ENCODE measurements at regions not wholly inside any gene's neighbourhood (a gene's known extent, or its start where the extent isn't known, plus 50 kb on each side); places are given as distances from the start of the nearest gene placed in this dataset.

DNA sequence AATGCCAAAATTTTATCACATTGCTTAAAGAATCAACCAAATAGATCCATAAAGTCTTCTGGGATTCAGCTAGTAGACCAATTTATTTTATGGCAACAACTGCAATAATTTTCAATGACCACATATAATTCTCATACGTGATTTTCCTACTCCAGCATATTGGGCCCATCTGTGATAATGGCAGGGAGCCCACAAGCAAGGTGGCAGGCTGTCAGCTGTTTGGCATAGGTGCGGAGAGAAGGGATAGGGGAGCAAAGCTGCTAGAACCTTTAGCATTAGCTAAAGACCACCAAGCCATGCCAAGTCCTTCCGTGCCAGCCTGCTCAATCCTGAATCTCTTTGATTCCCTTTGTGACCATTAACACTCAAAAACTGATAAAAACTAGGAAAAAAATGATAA is 721.2 kb downstream of the XPNPEP1 start:
- Histone ChIP-seq H3K27ac (ENCODE audit: low read depth in 1 of 2, low read length in 2 of 2) (no peak overlapping the region), H3K4me3 (ENCODE audit: low read depth in 1 of 3, low read length in 3 of 3) (no peak overlapping the region), H3K9ac (ENCODE audit: low read depth in 1 of 2, low read length in 2 of 2) (no peak overlapping the region), H3K9me3 (ENCODE audit: control insufficient read depth in 4 of 4, low read length in 3 of 4) (no peaks in the 10 kb centered on the region), H3K4me1 (ENCODE audit: control insufficient read depth in 4 of 4, insufficient read depth in 4 of 4, low read length in 3 of 4) (no peaks in the 10 kb centered on the region), H3K36me3 (ENCODE audit: control insufficient read depth in 4 of 4, insufficient read depth in 3 of 4, low read depth in 1 of 4, low read length in 3 of 4) (no peaks in the 10 kb centered on the region), H3K27me3 (ENCODE audit: control insufficient read depth in 4 of 4, insufficient read depth in 4 of 4, low read length in 3 of 4) (no peaks in the 10 kb centered on the region)
- TF ChIP-seq HNF4A (conservative IDR thresholded peaks at IDR 0.05) (no peak), FOXA2 (IDR thresholded peaks at IDR 0.05) (no peak), CTCF (IDR thresholded peaks at IDR 0.05; ENCODE audit: low read depth, low read length, missing input control) (no peak), GABPA (IDR thresholded peaks at IDR 0.05 in 1 of 2, conservative IDR thresholded peaks at IDR 0.05 in 1 of 2) (no peak), JUND (IDR thresholded peaks at IDR 0.05) (no peak), TAF1 (conservative IDR thresholded peaks at IDR 0.05) (no peak), EGR1 (IDR thresholded peaks at IDR 0.05; ENCODE audit: low read depth in 2 of 2) (no peak), REST (IDR thresholded peaks at IDR 0.05) (no peak), YY1 (IDR thresholded peaks at IDR 0.05) (no peak), NR2F2 (IDR thresholded peaks at IDR 0.05) (no peak)
- TF ChIP-seq, protein P1, sequence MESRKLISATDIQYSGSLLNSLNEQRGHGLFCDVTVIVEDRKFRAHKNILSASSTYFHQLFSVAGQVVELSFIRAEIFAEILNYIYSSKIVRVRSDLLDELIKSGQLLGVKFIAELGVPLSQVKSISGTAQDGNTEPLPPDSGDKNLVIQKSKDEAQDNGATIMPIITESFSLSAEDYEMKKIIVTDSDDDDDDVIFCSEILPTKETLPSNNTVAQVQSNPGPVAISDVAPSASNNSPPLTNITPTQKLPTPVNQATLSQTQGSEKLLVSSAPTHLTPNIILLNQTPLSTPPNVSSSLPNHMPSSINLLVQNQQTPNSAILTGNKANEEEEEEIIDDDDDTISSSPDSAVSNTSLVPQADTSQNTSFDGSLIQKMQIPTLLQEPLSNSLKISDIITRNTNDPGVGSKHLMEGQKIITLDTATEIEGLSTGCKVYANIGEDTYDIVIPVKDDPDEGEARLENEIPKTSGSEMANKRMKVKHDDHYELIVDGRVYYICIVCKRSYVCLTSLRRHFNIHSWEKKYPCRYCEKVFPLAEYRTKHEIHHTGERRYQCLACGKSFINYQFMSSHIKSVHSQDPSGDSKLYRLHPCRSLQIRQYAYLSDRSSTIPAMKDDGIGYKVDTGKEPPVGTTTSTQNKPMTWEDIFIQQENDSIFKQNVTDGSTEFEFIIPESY (IDR thresholded peaks at IDR 0.05) = no peak
- no peak for DNase-seq (ENCODE audit: low spot score)
- WGBS = 86% methylated on average over 3 of the region's 3 CpGs

GRCh38 chr10:109200646-109201045 is 722.7 kb downstream of the XPNPEP1 start:
- 62% methylated on average over 2 of the region's 2 CpGs for WGBS
- no peak overlapping the region for H3K4me3 ChIP-seq (ENCODE audit: low read depth in 1 of 3, low read length in 3 of 3)
- no peaks in the 10 kb centered on the region for H3K9me3 ChIP-seq (ENCODE audit: control insufficient read depth in 4 of 4, low read length in 3 of 4)
- no peak for TF ChIP-seq MAX (IDR thresholded peaks at IDR 0.05)
- TF ChIP-seq JUND (IDR thresholded peaks at IDR 0.05) = no peak
- TF ChIP-seq CTCF (IDR thresholded peaks at IDR 0.05; ENCODE audit: low read depth, low read length, missing input control) = no peak
- TF ChIP-seq, protein P2, sequence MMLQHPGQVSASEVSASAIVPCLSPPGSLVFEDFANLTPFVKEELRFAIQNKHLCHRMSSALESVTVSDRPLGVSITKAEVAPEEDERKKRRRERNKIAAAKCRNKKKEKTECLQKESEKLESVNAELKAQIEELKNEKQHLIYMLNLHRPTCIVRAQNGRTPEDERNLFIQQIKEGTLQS (IDR thresholded peaks at IDR 0.05) = no peak
- no peak for TF ChIP-seq NR2F2 (IDR thresholded peaks at IDR 0.05)
- no peak for TF ChIP-seq FOXA1 (IDR thresholded peaks at IDR 0.05)
- TF ChIP-seq RXRA (IDR thresholded peaks at IDR 0.05) = no peak
- H3K9ac ChIP-seq (ENCODE audit: low read depth in 1 of 2, low read length in 2 of 2) = no peak overlapping the region
- H3K36me3 ChIP-seq (ENCODE audit: control insufficient read depth in 4 of 4, insufficient read depth in 3 of 4, low read depth in 1 of 4, low read length in 3 of 4) = no peaks in the 10 kb centered on the region
- H3K4me1 ChIP-seq (ENCODE audit: control insufficient read depth in 4 of 4, insufficient read depth in 4 of 4, low read length in 3 of 4) = no peaks in the 10 kb centered on the region
- H3K27ac ChIP-seq (ENCODE audit: low read depth in 1 of 2, low read length in 2 of 2) = no peak overlapping the region
- DNase-seq (ENCODE audit: low spot score) = no peak
- no peaks in the 10 kb centered on the region for H3K27me3 ChIP-seq (ENCODE audit: control insufficient read depth in 4 of 4, insufficient read depth in 4 of 4, low read length in 3 of 4)

Measured in liver (tissue), 8 donors.